Vagina (tissue), 2 donors: ENCODE measurements at regions not wholly inside any gene's neighbourhood (a gene's known extent, or its start where the extent isn't known, plus 50 kb on each side); places are given as distances from the start of the nearest gene placed in this dataset.

Experiments used
- DNase-seq, 2 donors: peaks; one replicate each; pipeline ENCODE4 v3.0.0-alpha.2; 2017; ENCODE audit errors: extremely low spot score in 2 of 2
- H3K27ac ChIP-seq: fragments of 200-600 bp; sonication (generic); one replicate; pipeline ENCODE4 v1.5.1; 2019
- H3K27me3 ChIP-seq: fragments of 200-600 bp; sonication (generic); one replicate; pipeline ENCODE4 v1.5.1; 2019
- H3K36me3 ChIP-seq, 2 donors: fragments of 200-600 bp; sonication (generic); one replicate each; pipeline ENCODE4 v1.5.1; 2017 to 2019
- H3K4me1 ChIP-seq: fragments of 200-600 bp; sonication (generic); one replicate; pipeline ENCODE4 v1.5.1; 2019
- H3K4me3 ChIP-seq, 2 donors: fragments of 200-600 bp; sonication (generic); 1 replicate in 1 of 2; 2 replicates in 1 of 2; pipeline ENCODE4 v1.5.1; 2016 to 2019
- H3K9me3 ChIP-seq: fragments of 200-600 bp; sonication (generic); one replicate; pipeline ENCODE4 v1.5.1; 2019
- CTCF ChIP-seq, 3 experiments: fragments of 450-650 bp in 2 of 3; fragments of 200-600 bp in 1 of 3; sonication (generic) in 1 of 3; IDR thresholded peaks; one replicate each; pipeline ENCODE4 v1.5.1; 2017 to 2019; ENCODE audit warnings: antibody characterized with exemption in 3 of 3, mild to moderate bottlenecking in 2 of 3, moderate library complexity in 2 of 3
- POLR2A ChIP-seq, 2 donors: fragments of 450-650 bp; IDR thresholded peaks; one replicate each; pipeline ENCODE4 v1.6.1; 2017; ENCODE audit warnings: antibody characterized with exemption in 2 of 2, mild to moderate bottlenecking in 2 of 2, moderate library complexity in 2 of 2
- POLR2AphosphoS5 ChIP-seq, 2 donors: sonication (generic); formaldehyde crosslinking; IDR thresholded peaks; one replicate each; pipeline ENCODE4 v1.9.0; 2017; ENCODE audit warnings: antibody characterized with exemption in 2 of 2, mild to moderate bottlenecking in 2 of 2, low read depth in 1 of 2; ENCODE audit not compliant: insufficient read depth in 1 of 2
- intact Hi-C: fragments of 100-400 bp; cut with DNase I; formaldehyde crosslinking; loops from one replicate; pipeline ENCODE4 v1.15.1; 2023

- Histone ChIP-seq H3K4me1 (no peaks in the 10 kb centered on the region), H3K4me3 (no peak overlapping the region), H3K36me3 (no peaks in the 10 kb centered on the region), H3K27ac (no peak overlapping the region), H3K9me3 (no peaks in the 10 kb centered on the region), H3K27me3 (no peaks in the 10 kb centered on the region)
- intact Hi-C loops = no loop called here
- TF ChIP-seq CTCF (IDR thresholded peaks at IDR 0.05) (no peak), POLR2A (IDR thresholded peaks at IDR 0.05) (no peak), POLR2AphosphoS5 (IDR thresholded peaks at IDR 0.05; ENCODE audit: insufficient read depth in 1 of 2, low read depth in 1 of 2) (no peak)
- DNase-seq = no peak
Observed at GRCh38 chr3:96706509-96706908, 107.9 kb upstream of the EPHA6 start.

- H3K36me3 ChIP-seq = no peaks in the 10 kb centered on the region
- no peaks in the 10 kb centered on the region for H3K27me3 ChIP-seq
- DNase-seq = no peak
- H3K27ac ChIP-seq = no peak overlapping the region
- no peak overlapping the region for H3K4me3 ChIP-seq
- intact Hi-C loops = no loop called here
- no peaks in the 10 kb centered on the region for H3K9me3 ChIP-seq
- H3K4me1 ChIP-seq = no peaks in the 10 kb centered on the region
- TF ChIP-seq POLR2A (IDR thresholded peaks at IDR 0.05) (no peak), CTCF (IDR thresholded peaks at IDR 0.05) (no peak), POLR2AphosphoS5 (IDR thresholded peaks at IDR 0.05; ENCODE audit: insufficient read depth in 1 of 2, low read depth in 1 of 2) (no peak)
Observed at GRCh38 chr3:96711816-96712215, 102.6 kb upstream of the EPHA6 start.

GRCh38 chr3:96712792-96713191 is 101.6 kb upstream of the EPHA6 start:
- no peak for DNase-seq
- TF ChIP-seq CTCF (IDR thresholded peaks at IDR 0.05) (no peak), POLR2A (IDR thresholded peaks at IDR 0.05) (no peak), POLR2AphosphoS5 (IDR thresholded peaks at IDR 0.05; ENCODE audit: insufficient read depth in 1 of 2, low read depth in 1 of 2) (no peak)
- H3K4me1 ChIP-seq = no peaks in the 10 kb centered on the region
- no peak overlapping the region for H3K4me3 ChIP-seq
- H3K9me3 ChIP-seq = no peaks in the 10 kb centered on the region
- H3K36me3 ChIP-seq = no peaks in the 10 kb centered on the region
- intact Hi-C loops = no loop called here
- no peaks in the 10 kb centered on the region for H3K27me3 ChIP-seq
- no peak overlapping the region for H3K27ac ChIP-seq

GRCh38 chr3:96719921-96720320 is 94.5 kb upstream of the EPHA6 start:
- Histone ChIP-seq H3K4me1 (no peaks in the 10 kb centered on the region), H3K9me3 (no peaks in the 10 kb centered on the region), H3K36me3 (no peaks in the 10 kb centered on the region), H3K27ac (no peak overlapping the region), H3K27me3 (no peaks in the 10 kb centered on the region), H3K4me3 (no peak overlapping the region)
- no peak for DNase-seq
- intact Hi-C loops = no loop called here
- no peak for TF ChIP-seq CTCF (IDR thresholded peaks at IDR 0.05)
- TF ChIP-seq POLR2AphosphoS5 (IDR thresholded peaks at IDR 0.05; ENCODE audit: insufficient read depth in 1 of 2, low read depth in 1 of 2) = no peak
- no peak for TF ChIP-seq POLR2A (IDR thresholded peaks at IDR 0.05)

GRCh38 chr3:96731031-96731430 is 83.4 kb upstream of the EPHA6 start:
- Histone ChIP-seq H3K4me1 (no peaks in the 10 kb centered on the region), H3K36me3 (no peaks in the 10 kb centered on the region), H3K27me3 (no peaks in the 10 kb centered on the region), H3K9me3 (no peaks in the 10 kb centered on the region), H3K27ac (no peak overlapping the region), H3K4me3 (no peak overlapping the region)
- TF ChIP-seq POLR2AphosphoS5 (IDR thresholded peaks at IDR 0.05; ENCODE audit: insufficient read depth in 1 of 2, low read depth in 1 of 2) (no peak), POLR2A (IDR thresholded peaks at IDR 0.05) (no peak), CTCF (IDR thresholded peaks at IDR 0.05) (no peak)
- DNase-seq = no peak
- intact Hi-C loops = no loop called here
